ENCODE measurements at regions not wholly inside any gene's neighbourhood (a gene's known extent, or its start where the extent isn't known, plus 50 kb on each side); places are given as distances from the start of the nearest gene placed in this dataset.

DNA sequence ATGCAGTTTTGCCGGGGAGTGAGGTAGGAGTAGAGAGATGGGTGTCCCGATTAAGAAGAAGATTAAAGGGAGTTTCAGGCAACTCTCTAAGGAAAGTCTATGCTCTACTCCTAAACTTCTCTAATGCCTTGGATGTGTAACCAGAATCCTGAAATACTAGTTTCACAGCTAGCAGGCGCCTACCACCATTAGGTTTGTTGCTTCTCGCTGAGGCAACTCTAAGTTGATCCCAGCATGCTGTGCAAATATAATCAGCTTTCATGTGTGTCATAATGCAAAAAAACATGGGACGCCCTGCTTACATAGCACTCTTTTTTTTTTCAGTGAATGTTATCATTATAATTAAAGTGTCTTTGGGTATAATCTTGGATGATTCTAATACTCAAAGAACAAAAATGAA is 50.4 kb upstream of the FAM3C start:
- TF ChIP-seq POLR2A (IDR thresholded peaks at IDR 0.05; ENCODE audit: low read length) (no peak), GATA1 (IDR thresholded peaks at IDR 0.05; ENCODE audit: low read depth, low read length) (no peak)
